MG63 (cell line): ENCODE measurements at regions not wholly inside any gene's neighbourhood (a gene's known extent, or its start where the extent isn't known, plus 50 kb on each side); places are given as distances from the start of the nearest gene placed in this dataset.
A peak's percentile ranks its signal among the peaks of the same experiment; 100 is the strongest.

Experiments used
- DNase-seq: peaks from one replicate; pipeline ENCODE4 v3.0.0-alpha.2; 2020
- H3K27me3 ChIP-seq: fragments of 250-450 bp; sonication (Bioruptor Pico); 2 replicates; pipeline ENCODE4 v1.5.1; 2020; ENCODE audit warnings: mild to moderate bottlenecking, moderate library complexity
- H3K36me3 ChIP-seq: fragments of 250-450 bp; sonication (Bioruptor Pico); 2 replicates; pipeline ENCODE4 v1.5.1; 2020; ENCODE audit warnings: mild to moderate bottlenecking, moderate library complexity
- H3K4me3 ChIP-seq: fragments of 250-450 bp; sonication (Bioruptor Pico); 2 replicates; pipeline ENCODE4 v1.5.1; 2020; ENCODE audit warnings: mild to moderate bottlenecking, moderate library complexity
- H3K9me3 ChIP-seq: fragments of 250-450 bp; sonication (Bioruptor Pico); 2 replicates; pipeline ENCODE4 v1.5.1; 2020; ENCODE audit warnings: mild to moderate bottlenecking, moderate library complexity

- Histone ChIP-seq H3K36me3 (no peaks in the 10 kb centered on the region), H3K27me3 (no peaks in the 10 kb centered on the region), H3K4me3 (no peak overlapping the region), H3K9me3 (no peaks in the 10 kb centered on the region)
- DNase-seq = no peak
Measured at GRCh38 chr2:239468491-239469105, 67.8 kb upstream of the HDAC4 start.

- no peak for DNase-seq
- Histone ChIP-seq H3K4me3 (no peak overlapping the region), H3K27me3 (no peaks in the 10 kb centered on the region), H3K36me3 (no peaks in the 10 kb centered on the region), H3K9me3 (no peaks in the 10 kb centered on the region)
Measured at GRCh38 chr2:239467956-239468490, 67.2 kb upstream of the HDAC4 start.

GRCh38 chr2:239467281-239467955 is 66.6 kb upstream of the HDAC4 start:
- no peaks in the 10 kb centered on the region for H3K36me3 ChIP-seq
- DNase-seq = no peak
- no peak overlapping the region for H3K4me3 ChIP-seq
- H3K27me3 ChIP-seq = no peaks in the 10 kb centered on the region
- H3K9me3 ChIP-seq = no peaks in the 10 kb centered on the region

DNA sequence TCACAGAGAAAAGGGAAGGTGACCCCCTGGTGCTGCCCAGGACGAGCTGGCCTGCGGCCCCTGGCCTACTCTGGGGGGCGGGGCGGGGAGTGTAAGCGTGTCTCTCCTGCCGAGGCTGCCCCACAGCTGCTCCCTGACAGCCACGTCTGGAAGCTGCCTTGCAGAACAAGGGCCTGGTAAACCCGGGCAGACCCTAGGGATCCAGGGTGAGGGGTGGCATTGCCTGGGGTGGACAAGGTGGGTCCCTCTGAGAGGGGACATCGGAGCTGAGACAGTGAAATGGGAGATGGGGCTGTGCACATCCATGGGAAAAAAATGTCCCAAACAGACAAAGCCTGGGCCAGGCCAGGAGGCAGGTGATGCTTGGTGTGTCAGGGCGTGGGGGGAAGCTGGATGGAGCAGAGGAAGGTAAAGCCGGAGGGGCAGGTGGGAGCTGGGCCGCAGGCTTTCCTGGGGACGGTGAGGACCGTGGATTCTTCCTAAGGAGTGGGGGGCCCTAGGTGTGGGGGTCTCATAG is 66.0 kb upstream of the HDAC4 start:
- Histone ChIP-seq H3K36me3 (no peaks in the 10 kb centered on the region), H3K9me3 (no peaks in the 10 kb centered on the region), H3K27me3 (no peaks in the 10 kb centered on the region), H3K4me3 (no peak overlapping the region)
- no peak for DNase-seq

GRCh38 chr2:239466061-239466754 is 65.4 kb upstream of the HDAC4 start:
- no peak for DNase-seq
- no peaks in the 10 kb centered on the region for H3K9me3 ChIP-seq

DNA sequence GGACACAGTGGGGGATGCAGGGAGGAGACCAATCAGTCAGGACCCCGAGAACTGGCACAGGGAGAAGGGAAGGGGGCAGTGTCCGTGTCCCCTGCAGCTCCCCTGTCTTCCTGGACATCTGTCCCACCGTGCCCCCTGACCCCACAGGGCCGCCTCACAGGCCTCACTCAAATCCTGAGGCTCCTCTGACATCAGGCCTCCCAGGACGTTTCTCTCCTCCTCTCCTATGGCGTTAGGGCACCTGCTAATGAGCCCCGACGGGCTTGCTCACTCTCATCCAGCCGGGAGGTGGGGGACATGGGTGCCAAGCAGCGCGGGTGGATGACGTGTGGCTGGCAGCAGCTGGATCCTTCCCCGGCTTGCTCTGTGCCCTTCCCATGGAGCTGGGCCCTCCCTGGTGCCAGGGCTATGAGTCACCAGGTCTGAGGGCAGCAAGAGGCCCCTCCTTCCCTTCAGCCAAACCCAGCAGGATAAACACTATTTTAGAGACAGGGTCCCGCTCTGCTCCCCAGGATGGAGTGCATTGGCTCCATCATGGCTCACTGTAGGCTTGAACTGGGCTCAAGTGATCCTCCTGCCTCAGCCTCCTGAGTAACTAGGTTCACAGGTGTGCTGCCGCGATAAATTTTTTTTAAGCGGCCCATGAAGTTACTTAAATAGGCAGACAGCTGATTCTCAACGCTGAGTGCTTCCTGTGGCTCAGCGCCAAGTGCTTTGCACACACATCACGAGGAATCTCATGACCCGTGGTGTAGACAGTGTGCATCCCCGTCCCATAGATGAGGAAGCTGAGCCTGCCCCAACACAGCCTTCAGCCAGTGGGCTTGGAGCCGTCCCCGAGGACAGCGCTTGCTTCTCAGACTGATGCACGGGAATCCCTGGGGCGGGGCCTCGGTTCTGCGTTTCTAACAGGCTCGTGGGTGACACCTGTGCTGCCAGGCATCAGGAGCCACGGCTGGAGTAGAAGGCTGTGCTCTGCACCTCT is 64.5 kb upstream of the HDAC4 start:
- peak overlapping the region; percentile 16; the same call in 1 of the 2 replicates for H3K4me3 ChIP-seq
- no peaks in the 10 kb centered on the region for H3K9me3 ChIP-seq
- no peaks in the 10 kb centered on the region for H3K27me3 ChIP-seq
- H3K36me3 ChIP-seq = no peaks in the 10 kb centered on the region
- DNase-seq = peak; percentile 98

More at GRCh38 chr2:239466061-239466754, 65.4 kb upstream of the HDAC4 start:
- Histone ChIP-seq H3K36me3 (no peaks in the 10 kb centered on the region), H3K4me3 (no peak overlapping the region), H3K27me3 (no peaks in the 10 kb centered on the region)

GRCh38 chr2:239464166-239465016 is 63.6 kb upstream of the HDAC4 start:
- no peak for DNase-seq
- H3K27me3 ChIP-seq = no peaks in the 10 kb centered on the region
- H3K36me3 ChIP-seq = no peaks in the 10 kb centered on the region
- no peak overlapping the region for H3K4me3 ChIP-seq
- no peaks in the 10 kb centered on the region for H3K9me3 ChIP-seq

GRCh38 chr2:239463541-239464165 is 62.8 kb upstream of the HDAC4 start:
- Histone ChIP-seq H3K36me3 (no peaks in the 10 kb centered on the region), H3K9me3 (no peaks in the 10 kb centered on the region), H3K27me3 (no peaks in the 10 kb centered on the region), H3K4me3 (no peak overlapping the region)
- DNase-seq = no peak

GRCh38 chr2:239462671-239463506 is 62.1 kb upstream of the HDAC4 start:
- Histone ChIP-seq H3K27me3 (no peaks in the 10 kb centered on the region), H3K4me3 (no peak overlapping the region), H3K36me3 (no peaks in the 10 kb centered on the region), H3K9me3 (no peaks in the 10 kb centered on the region)
- no peak for DNase-seq

- Histone ChIP-seq H3K27me3 (no peaks in the 10 kb centered on the region), H3K36me3 (no peaks in the 10 kb centered on the region), H3K9me3 (no peaks in the 10 kb centered on the region), H3K4me3 (no peak overlapping the region)
- DNase-seq = no peak
Measured at GRCh38 chr2:239462191-239462515, 61.3 kb upstream of the HDAC4 start.

GRCh38 chr2:239461291-239462190 is 60.7 kb upstream of the HDAC4 start:
- no peaks in the 10 kb centered on the region for H3K36me3 ChIP-seq
- no peaks in the 10 kb centered on the region for H3K27me3 ChIP-seq
- peak; percentile 16 for DNase-seq
- no peak overlapping the region for H3K4me3 ChIP-seq
- H3K9me3 ChIP-seq = no peaks in the 10 kb centered on the region

DNA sequence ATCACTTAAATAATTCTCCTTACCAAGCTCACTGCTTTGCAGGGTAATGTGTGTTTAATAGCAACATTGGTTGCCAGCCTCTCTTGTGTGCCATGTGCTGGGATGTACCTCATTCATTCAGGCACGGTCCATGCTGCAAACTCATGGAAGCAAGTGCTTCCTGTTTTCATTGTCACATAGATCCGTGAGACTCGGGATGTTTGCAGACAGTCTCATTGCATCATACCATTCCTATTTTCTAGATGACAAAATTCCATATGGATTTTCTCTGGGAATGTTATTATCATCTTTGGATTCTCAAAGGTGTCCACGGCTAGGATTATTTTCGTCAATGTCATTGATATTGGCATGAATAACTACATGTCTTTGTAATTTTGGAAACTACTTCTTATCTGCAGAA is 60.0 kb upstream of the HDAC4 start:
- no peak for DNase-seq

GRCh38 chr2:239459606-239460005 is 58.8 kb upstream of the HDAC4 start:
- no peak for DNase-seq
- Histone ChIP-seq H3K9me3 (no peaks in the 10 kb centered on the region), H3K4me3 (no peak overlapping the region), H3K36me3 (no peaks in the 10 kb centered on the region), H3K27me3 (no peaks in the 10 kb centered on the region)

More for the DNA sequence above, 60.0 kb upstream of the HDAC4 start:
- H3K36me3 ChIP-seq = no peaks in the 10 kb centered on the region
- no peaks in the 10 kb centered on the region for H3K27me3 ChIP-seq
- H3K9me3 ChIP-seq = no peaks in the 10 kb centered on the region
- H3K4me3 ChIP-seq = no peak overlapping the region

DNA sequence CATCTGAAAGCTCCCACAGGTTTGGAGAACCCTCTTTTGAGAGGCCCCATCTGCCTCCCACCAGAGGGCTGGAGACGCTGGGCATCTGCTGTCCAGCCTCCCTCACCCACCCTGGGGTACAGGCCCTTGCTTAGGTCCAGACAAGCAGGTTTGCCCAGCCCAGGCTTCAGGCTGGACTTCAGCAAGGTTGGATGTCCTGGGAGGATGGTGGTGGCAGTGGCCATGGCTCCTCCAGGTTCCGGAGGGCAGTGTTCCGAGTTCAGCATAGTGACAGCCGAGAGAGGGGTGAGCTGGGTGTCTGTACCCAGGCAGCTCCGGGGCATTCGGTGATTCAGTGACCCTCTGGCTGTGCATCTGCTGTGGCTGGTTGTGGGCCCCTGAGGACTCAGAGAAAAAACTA is 58.2 kb upstream of the HDAC4 start:
- H3K9me3 ChIP-seq = no peaks in the 10 kb centered on the region
- no peak overlapping the region for H3K4me3 ChIP-seq
- no peak for DNase-seq
- H3K36me3 ChIP-seq = no peaks in the 10 kb centered on the region
- no peaks in the 10 kb centered on the region for H3K27me3 ChIP-seq
